Tibial nerve (tissue), 4 donors: ENCODE measurements at regions not wholly inside any gene's neighbourhood (a gene's known extent, or its start where the extent isn't known, plus 50 kb on each side); places are given as distances from the start of the nearest gene placed in this dataset.

Experiments
- EP300 ChIP-seq, 2 donors: sonication (generic); formaldehyde crosslinking; IDR thresholded peaks; one replicate each; pipeline ENCODE4 v1.6.1; 2017; ENCODE audit warnings: antibody characterized with exemption in 2 of 2, mild to moderate bottlenecking in 1 of 2
- POLR2A ChIP-seq, 2 donors: fragments of 450-650 bp; IDR thresholded peaks; one replicate each; pipeline ENCODE4 v1.6.1; 2017; ENCODE audit warnings: antibody characterized with exemption in 2 of 2, mild to moderate bottlenecking in 2 of 2, moderate library complexity in 2 of 2
- TF ChIP-seq, protein P1 (sequence below), 5 experiments: fragments of 200-600 bp in 3 of 5; fragments of 450-650 bp in 2 of 5; sonication (generic) in 3 of 5; IDR thresholded peaks; one replicate each; pipeline ENCODE4 v1.5.1; 2016 to 2019; ENCODE audit warnings: antibody characterized with exemption in 5 of 5, mild to moderate bottlenecking in 3 of 5, moderate library complexity in 2 of 5

DNA sequence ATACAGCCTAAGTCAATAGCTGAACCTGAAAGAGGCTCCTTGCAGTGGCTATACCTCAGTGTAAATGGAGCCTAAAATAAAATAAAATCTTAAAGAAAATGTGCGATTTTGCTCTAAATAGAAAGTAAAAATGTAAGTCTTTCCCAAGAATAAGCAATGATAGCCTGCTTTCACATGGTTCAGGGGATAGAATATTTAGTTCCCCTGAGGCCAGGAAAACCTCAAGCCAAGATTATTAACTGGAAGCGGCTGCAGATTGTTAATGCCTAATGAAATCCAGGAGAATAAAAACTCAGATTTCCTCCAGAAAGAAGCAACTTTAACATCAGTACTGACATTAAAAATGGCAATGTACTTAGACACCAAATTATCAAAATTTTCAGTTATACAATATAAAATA lies 463.7 kb downstream of the CYLC2 start:
- no peak for TF ChIP-seq EP300 (IDR thresholded peaks at IDR 0.05)
- TF ChIP-seq, protein P1, sequence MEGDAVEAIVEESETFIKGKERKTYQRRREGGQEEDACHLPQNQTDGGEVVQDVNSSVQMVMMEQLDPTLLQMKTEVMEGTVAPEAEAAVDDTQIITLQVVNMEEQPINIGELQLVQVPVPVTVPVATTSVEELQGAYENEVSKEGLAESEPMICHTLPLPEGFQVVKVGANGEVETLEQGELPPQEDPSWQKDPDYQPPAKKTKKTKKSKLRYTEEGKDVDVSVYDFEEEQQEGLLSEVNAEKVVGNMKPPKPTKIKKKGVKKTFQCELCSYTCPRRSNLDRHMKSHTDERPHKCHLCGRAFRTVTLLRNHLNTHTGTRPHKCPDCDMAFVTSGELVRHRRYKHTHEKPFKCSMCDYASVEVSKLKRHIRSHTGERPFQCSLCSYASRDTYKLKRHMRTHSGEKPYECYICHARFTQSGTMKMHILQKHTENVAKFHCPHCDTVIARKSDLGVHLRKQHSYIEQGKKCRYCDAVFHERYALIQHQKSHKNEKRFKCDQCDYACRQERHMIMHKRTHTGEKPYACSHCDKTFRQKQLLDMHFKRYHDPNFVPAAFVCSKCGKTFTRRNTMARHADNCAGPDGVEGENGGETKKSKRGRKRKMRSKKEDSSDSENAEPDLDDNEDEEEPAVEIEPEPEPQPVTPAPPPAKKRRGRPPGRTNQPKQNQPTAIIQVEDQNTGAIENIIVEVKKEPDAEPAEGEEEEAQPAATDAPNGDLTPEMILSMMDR (IDR thresholded peaks at IDR 0.05): no peak
- TF ChIP-seq POLR2A (IDR thresholded peaks at IDR 0.05): no peak
